ENCODE measurements at regions not wholly inside any gene's neighbourhood (a gene's known extent, or its start where the extent isn't known, plus 50 kb on each side); places are given as distances from the start of the nearest gene placed in this dataset.

DNA sequence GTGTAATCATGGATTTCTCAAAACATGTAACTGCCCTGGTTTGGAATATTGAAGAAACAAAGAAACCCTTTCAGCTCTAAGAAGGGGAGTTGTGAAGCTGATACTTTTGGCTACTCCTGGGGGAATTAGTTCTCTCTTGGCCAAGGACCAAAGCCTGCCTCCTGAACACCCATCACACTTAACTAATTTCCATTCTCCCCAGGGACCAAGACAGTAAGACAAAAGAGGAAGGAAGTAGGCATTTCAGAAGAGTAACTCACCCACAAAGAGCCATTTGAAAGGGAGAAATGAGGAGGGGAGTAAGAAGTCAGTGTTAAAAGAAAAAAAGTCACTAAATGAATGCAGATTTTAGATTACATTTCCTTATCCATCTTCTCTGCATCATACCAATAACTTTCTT, 328.0 kb upstream of the SOX2 start:
- H3K36me3 ChIP-seq: no peaks in the 10 kb centered on the region
- TF ChIP-seq, protein P1, sequence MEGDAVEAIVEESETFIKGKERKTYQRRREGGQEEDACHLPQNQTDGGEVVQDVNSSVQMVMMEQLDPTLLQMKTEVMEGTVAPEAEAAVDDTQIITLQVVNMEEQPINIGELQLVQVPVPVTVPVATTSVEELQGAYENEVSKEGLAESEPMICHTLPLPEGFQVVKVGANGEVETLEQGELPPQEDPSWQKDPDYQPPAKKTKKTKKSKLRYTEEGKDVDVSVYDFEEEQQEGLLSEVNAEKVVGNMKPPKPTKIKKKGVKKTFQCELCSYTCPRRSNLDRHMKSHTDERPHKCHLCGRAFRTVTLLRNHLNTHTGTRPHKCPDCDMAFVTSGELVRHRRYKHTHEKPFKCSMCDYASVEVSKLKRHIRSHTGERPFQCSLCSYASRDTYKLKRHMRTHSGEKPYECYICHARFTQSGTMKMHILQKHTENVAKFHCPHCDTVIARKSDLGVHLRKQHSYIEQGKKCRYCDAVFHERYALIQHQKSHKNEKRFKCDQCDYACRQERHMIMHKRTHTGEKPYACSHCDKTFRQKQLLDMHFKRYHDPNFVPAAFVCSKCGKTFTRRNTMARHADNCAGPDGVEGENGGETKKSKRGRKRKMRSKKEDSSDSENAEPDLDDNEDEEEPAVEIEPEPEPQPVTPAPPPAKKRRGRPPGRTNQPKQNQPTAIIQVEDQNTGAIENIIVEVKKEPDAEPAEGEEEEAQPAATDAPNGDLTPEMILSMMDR (IDR thresholded peaks at IDR 0.05): no peak
- no peak overlapping the region for H3K27ac ChIP-seq
- no peak overlapping the region for H3K4me3 ChIP-seq (ENCODE audit: low read depth in 1 of 2, low read length in 1 of 2)
- H3K9me3 ChIP-seq: no peaks in the 10 kb centered on the region
- H3K4me1 ChIP-seq (ENCODE audit: control insufficient read depth in 1 of 2, insufficient read depth in 1 of 2, low read depth in 1 of 2, low read length in 1 of 2): peaks cover 0 to 26% of the 10 kb centered on the region in 2 experiments
- H3K27me3 ChIP-seq: no peaks in the 10 kb centered on the region

DNA sequence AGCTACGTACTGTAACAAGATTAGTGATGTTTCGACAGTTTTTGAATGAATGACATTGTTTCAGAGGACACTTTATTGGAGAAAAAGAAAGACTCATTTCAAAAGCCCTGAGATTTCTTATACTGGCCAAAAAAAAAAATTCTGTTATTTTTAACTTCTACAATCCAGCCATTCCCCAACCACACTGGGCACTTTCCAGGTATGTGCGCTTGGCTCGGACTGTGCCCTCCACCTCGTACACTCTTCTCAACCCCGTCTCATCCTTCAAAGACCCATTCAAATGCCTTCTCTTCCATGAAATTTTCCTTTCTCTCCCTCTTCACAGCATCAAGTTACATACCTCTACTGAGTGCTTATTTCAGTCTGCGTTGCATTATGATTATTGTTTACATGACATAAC, 328.5 kb upstream of the SOX2 start:
- Histone ChIP-seq H3K4me3 (ENCODE audit: low read depth in 1 of 2, low read length in 1 of 2) (no peak overlapping the region), H3K27me3 (no peaks in the 10 kb centered on the region), H3K4me1 (ENCODE audit: control insufficient read depth in 1 of 2, insufficient read depth in 1 of 2, low read depth in 1 of 2, low read length in 1 of 2) (peaks cover 0 to 26% of the 10 kb centered on the region in 2 experiments), H3K9me3 (no peaks in the 10 kb centered on the region), H3K36me3 (no peaks in the 10 kb centered on the region), H3K27ac (no peak overlapping the region)
- TF ChIP-seq, protein P1 (IDR thresholded peaks at IDR 0.05): no peak

DNA sequence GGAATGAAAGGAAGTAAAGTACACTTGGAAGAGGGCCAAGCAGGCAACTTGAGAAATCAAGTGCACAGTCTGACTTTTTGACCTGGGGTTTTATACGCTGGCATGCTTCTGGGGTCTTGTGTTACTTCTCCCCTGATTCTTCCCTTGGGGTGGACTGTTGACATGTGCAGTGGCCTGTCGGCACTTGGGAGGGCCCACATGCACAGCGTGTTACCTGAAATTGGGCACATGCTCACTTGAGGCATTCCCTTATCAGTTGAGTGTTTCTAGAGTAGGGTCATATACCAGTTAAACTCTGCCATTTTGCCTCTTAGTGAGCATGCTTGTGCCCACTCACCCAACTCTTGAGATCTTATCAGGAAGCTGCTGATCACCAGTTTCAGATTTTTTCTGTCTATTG, 329.1 kb upstream of the SOX2 start:
- TF ChIP-seq, protein P1 (IDR thresholded peaks at IDR 0.05): no peak
- H3K27ac ChIP-seq: no peak overlapping the region
- no peaks in the 10 kb centered on the region for H3K27me3 ChIP-seq
- H3K9me3 ChIP-seq: no peaks in the 10 kb centered on the region
- peaks cover 0 to 26% of the 10 kb centered on the region in 2 experiments for H3K4me1 ChIP-seq (ENCODE audit: control insufficient read depth in 1 of 2, insufficient read depth in 1 of 2, low read depth in 1 of 2, low read length in 1 of 2)
- no peak overlapping the region for H3K4me3 ChIP-seq (ENCODE audit: low read depth in 1 of 2, low read length in 1 of 2)
- H3K36me3 ChIP-seq: no peaks in the 10 kb centered on the region

DNA sequence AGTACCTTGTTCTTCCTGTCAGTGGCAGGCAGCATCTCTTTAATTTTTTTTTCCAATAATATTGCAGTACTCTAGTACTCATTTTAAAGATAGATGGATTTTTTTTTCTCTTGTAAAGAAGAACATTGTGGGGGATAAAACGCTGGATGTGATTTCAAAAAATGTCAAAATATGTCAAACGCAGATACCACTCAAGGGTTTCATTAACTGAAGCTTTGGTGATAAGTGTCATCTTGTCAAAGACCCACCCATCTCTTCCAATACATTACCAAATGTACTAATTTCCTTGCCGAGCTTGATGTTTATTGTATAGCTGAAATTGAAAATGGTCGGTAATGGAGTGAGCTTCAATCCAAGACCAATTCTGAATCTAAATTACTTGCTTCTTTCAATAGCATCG, 332.4 kb upstream of the SOX2 start:
- Histone ChIP-seq H3K36me3 (no peaks in the 10 kb centered on the region), H3K4me3 (ENCODE audit: low read depth in 1 of 2, low read length in 1 of 2) (no peak overlapping the region), H3K9me3 (no peaks in the 10 kb centered on the region), H3K4me1 (ENCODE audit: control insufficient read depth in 1 of 2, insufficient read depth in 1 of 2, low read depth in 1 of 2, low read length in 1 of 2) (peaks cover 0 to 18% of the 10 kb centered on the region in 2 experiments), H3K27me3 (no peaks in the 10 kb centered on the region), H3K27ac (no peak overlapping the region)
- TF ChIP-seq, protein P1 (IDR thresholded peaks at IDR 0.05): no peak

DNA sequence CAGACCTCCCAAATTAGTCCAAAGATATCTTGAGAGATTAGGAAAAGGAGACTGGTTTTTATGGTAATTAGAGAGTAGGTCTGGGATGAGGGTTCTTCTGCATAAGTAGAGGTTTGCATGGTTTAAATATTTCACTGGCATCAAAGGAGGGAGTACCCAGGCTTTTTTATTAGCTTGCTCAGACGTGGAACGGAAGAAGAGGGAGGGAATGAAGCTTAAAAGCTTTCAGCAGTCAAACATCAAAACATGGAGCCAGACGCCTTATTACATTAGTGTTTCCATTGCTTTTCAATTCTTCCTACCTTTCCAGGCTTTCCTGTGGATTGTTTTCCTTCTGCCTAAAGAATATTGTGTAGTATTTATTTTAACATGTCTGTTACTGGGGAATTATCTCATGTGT, 342.1 kb upstream of the SOX2 start:
- Histone ChIP-seq H3K27me3 (no peaks in the 10 kb centered on the region), H3K4me1 (ENCODE audit: control insufficient read depth in 1 of 2, insufficient read depth in 1 of 2, low read depth in 1 of 2, low read length in 1 of 2) (no peaks in the 10 kb centered on the region), H3K36me3 (no peaks in the 10 kb centered on the region), H3K27ac (no peak overlapping the region), H3K9me3 (no peaks in the 10 kb centered on the region), H3K4me3 (ENCODE audit: low read depth in 1 of 2, low read length in 1 of 2) (no peak overlapping the region)
- TF ChIP-seq, protein P1 (IDR thresholded peaks at IDR 0.05): no peak

DNA sequence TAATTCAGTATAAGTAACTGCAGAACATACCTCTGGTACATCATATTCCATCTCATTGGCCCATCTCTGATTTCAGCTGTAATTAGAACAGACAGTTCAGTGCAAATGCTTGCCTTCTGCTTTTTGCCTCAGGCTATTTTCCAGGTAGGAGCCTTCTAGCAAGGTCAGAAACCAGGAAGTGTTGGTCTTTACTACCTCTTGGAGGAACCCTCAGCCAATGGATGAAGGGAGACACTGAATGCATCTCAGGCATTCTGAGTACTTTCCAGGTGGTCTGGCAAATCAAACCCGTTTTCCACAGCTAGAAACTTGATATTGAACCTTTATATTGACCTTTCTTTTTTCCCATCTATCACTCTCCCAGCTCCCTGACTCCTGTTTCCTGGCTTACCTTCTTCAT, 348.5 kb upstream of the SOX2 start:
- H3K4me1 ChIP-seq (ENCODE audit: control insufficient read depth in 1 of 2, insufficient read depth in 1 of 2, low read depth in 1 of 2, low read length in 1 of 2): no peaks in the 10 kb centered on the region
- no peaks in the 10 kb centered on the region for H3K9me3 ChIP-seq
- H3K4me3 ChIP-seq (ENCODE audit: low read depth in 1 of 2, low read length in 1 of 2): no peak overlapping the region
- H3K27me3 ChIP-seq: no peaks in the 10 kb centered on the region
- no peak overlapping the region for H3K27ac ChIP-seq
- no peaks in the 10 kb centered on the region for H3K36me3 ChIP-seq
- TF ChIP-seq, protein P1 (IDR thresholded peaks at IDR 0.05): no peak
